ENCODE measurements at regions not wholly inside any gene's neighbourhood (a gene's known extent, or its start where the extent isn't known, plus 50 kb on each side); places are given as distances from the start of the nearest gene placed in this dataset.

DNA sequence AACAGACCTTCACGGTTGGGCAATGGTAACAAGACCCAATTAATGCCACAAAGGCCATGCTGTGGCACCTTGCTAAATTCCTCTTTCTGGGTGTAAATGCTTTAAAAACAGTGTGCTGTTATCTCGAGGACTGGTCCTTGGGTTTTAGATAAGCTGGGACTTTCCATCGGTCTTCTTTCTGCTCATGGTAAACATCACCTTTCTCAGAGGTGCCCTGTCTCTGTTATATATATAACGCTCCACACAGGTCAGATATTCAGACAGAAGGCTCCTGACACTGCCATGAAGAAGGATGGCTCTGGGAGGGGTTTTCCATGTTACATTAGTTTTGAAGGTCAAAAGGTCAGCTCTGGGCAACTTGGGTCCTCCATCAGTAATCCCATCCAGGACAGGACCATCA is 151.6 kb downstream of the BBOX1 start:
- in situ Hi-C loops (cut with HindIII; ENCODE audit: low pct_unique_long_range_greater_than_20kb, low sequenced_read_pairs) = no loop called here
- DNase-seq (ENCODE audit: low read depth in 1 of 2, low spot score in 1 of 2) = no peak
- TF ChIP-seq JUND (IDR thresholded peaks at IDR 0.05; ENCODE audit: low read depth) = no peak

- no peak for DNase-seq (ENCODE audit: low read depth in 1 of 2, low spot score in 1 of 2)
- TF ChIP-seq JUND (IDR thresholded peaks at IDR 0.05; ENCODE audit: low read depth) = no peak
- in situ Hi-C loops (cut with HindIII; ENCODE audit: low pct_unique_long_range_greater_than_20kb, low sequenced_read_pairs) = no loop called here
Observed at GRCh38 chr11:27191639-27192038, 151.0 kb downstream of the BBOX1 start.

DNA sequence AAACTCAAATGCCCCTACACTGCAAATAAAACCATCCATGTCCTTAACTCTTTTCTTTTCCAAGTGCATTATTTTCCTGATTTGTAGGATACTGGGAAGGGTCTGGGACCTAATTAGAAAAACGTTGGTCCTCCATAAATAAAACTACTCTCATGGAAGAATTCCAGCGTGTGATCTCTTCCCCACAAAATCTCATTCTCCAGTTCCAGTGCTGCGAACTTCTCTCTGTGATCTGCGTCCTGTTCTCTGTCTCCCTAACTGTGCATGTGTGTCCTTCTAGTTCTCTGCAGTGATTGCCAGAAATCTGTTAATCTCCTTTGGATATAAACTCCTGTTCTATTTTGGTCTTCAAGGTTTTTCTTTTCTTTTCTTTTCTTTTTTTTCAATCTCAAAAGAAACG is 148.1 kb downstream of the BBOX1 start:
- no peak for TF ChIP-seq JUND (IDR thresholded peaks at IDR 0.05; ENCODE audit: low read depth)
- DNase-seq (ENCODE audit: low read depth in 1 of 2, low spot score in 1 of 2) = no peak
- in situ Hi-C loops (cut with HindIII; ENCODE audit: low pct_unique_long_range_greater_than_20kb, low sequenced_read_pairs) = no loop called here

DNA sequence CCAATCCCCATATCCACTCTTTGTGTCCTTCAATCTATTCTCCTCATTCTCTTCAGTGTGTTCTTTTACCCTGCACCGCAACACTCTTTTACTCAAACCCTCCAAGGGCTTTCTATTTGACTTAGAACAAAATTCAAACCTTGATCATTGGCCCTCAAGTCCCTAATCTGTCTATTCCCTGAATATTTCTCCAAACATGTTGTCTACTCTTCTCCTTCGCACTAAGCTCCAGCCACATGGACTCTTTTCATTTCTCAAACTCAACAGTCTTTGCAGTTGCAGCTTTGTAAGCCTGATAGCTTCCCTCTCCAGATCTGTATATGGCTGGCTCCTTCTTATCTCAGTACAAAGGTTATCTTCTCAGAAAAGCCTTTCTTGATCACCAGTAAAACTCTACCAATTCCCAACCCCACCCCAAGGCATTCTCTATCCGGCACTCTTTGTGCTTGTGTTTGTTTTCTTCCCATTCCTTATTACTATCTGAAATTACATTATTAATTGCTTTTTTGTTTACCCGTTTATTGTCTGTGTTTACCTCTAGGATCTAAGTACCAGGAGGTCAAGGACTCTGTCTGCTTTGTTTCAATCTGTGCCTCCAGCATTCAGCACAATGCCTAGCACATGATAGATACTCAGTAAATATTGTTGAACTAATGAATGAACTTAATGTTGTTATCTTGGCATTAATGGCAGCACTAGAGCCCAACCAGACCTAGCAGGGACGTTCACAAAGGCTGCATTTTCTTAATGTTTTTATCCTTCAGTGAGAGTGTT is 147.4 kb downstream of the BBOX1 start:
- TF ChIP-seq JUND (IDR thresholded peaks at IDR 0.05; ENCODE audit: low read depth) = no peak
- in situ Hi-C loops (cut with HindIII; ENCODE audit: low pct_unique_long_range_greater_than_20kb, low sequenced_read_pairs) = no loop called here
- no peak for DNase-seq (ENCODE audit: low read depth in 1 of 2, low spot score in 1 of 2)

GRCh38 chr11:27187075-27187847 is 146.6 kb downstream of the BBOX1 start:
- in situ Hi-C loops (cut with HindIII; ENCODE audit: low pct_unique_long_range_greater_than_20kb, low sequenced_read_pairs) = no loop called here
- DNase-seq (ENCODE audit: low read depth in 1 of 2, low spot score in 1 of 2) = no peak
- TF ChIP-seq JUND (IDR thresholded peaks at IDR 0.05; ENCODE audit: low read depth) = no peak

- no peak for TF ChIP-seq JUND (IDR thresholded peaks at IDR 0.05; ENCODE audit: low read depth)
- in situ Hi-C loops (cut with HindIII; ENCODE audit: low pct_unique_long_range_greater_than_20kb, low sequenced_read_pairs) = no loop called here
Observed at GRCh38 chr11:27186580-27186979, 146.0 kb downstream of the BBOX1 start.

GRCh38 chr11:27184458-27185312 is 144.1 kb downstream of the BBOX1 start:
- DNase-seq (ENCODE audit: low read depth in 1 of 2, low spot score in 1 of 2) = no peak
- in situ Hi-C loops (cut with HindIII; ENCODE audit: low pct_unique_long_range_greater_than_20kb, low sequenced_read_pairs) = no loop called here
- TF ChIP-seq JUND (IDR thresholded peaks at IDR 0.05; ENCODE audit: low read depth) = no peak

More at GRCh38 chr11:27186580-27186979, 146.0 kb downstream of the BBOX1 start:
- DNase-seq (ENCODE audit: low read depth in 1 of 2, low spot score in 1 of 2) = no peak

DNA sequence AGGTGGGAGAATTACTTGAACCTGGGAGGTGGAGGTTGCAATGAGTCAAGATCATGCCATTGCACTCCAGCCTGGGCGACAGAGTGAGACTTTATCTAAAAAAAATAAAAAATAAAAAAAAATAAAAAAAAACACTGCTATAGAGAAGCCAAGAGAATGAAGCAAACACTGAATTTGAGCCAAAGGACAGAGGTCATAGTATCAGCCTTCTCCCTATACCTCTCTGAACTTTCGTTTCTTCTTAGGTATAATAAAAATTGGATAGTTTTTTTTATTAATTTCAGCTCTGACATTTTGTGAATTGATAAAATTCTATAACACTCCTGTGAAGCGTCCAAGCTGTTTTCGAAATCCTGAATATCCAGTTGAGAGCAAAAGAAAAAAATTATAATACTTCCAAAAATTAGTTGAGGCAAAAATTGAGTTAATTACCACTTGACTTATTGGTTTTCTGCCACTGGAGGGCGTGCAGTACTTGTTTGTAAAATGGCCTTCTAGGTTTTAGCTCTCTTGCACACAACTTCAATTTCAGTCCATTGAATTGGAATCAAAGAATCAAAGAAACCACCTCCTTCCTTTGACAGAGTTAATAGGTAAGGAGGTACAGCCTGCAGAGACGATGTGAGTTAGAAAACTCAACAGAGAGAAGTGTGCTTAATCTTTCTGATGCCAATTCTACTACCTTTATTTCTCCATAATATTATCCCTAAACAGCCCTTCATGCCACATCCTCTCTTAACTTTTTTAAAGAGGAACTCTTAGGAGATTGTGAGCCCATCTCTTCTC is 143.2 kb downstream of the BBOX1 start:
- no peak for TF ChIP-seq JUND (IDR thresholded peaks at IDR 0.05; ENCODE audit: low read depth)
- DNase-seq (ENCODE audit: low read depth in 1 of 2, low spot score in 1 of 2) = peak in 1 of 2 experiments; percentile 80
- in situ Hi-C loops (cut with HindIII; ENCODE audit: low pct_unique_long_range_greater_than_20kb, low sequenced_read_pairs) = no loop called here

DNA sequence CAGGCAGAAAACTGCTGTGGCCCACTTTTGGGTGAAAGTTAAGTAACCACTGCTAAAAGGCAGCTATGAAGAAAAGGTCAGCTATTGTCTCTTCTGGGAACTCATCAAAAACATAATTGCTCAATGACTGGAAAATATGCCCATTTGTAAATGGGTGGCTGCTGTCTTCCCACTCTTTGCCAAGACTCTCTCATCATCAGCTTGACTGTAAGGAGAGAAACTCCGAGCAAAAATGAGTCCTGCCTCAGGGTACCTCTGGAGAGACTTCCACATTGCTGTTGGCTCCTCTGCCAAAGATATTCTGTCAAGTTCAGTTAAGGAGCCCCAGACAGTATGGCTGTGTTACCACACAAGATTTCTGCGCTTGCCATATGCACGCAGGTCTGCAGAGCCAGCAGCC is 138.7 kb downstream of the BBOX1 start:
- in situ Hi-C loops (cut with HindIII; ENCODE audit: low pct_unique_long_range_greater_than_20kb, low sequenced_read_pairs) = no loop called here
- TF ChIP-seq JUND (IDR thresholded peaks at IDR 0.05; ENCODE audit: low read depth) = no peak
- DNase-seq (ENCODE audit: low read depth in 1 of 2, low spot score in 1 of 2) = no peak

GRCh38 chr11:27178859-27179258 is 138.2 kb downstream of the BBOX1 start:
- no peak for DNase-seq (ENCODE audit: low read depth in 1 of 2, low spot score in 1 of 2)
- in situ Hi-C loops (cut with HindIII; ENCODE audit: low pct_unique_long_range_greater_than_20kb, low sequenced_read_pairs) = no loop called here
- no peak for TF ChIP-seq JUND (IDR thresholded peaks at IDR 0.05; ENCODE audit: low read depth)
